PC-9 (cell line): ENCODE measurements at regions not wholly inside any gene's neighbourhood (a gene's known extent, or its start where the extent isn't known, plus 50 kb on each side); places are given as distances from the start of the nearest gene placed in this dataset.
A peak's percentile ranks its signal among the peaks of the same experiment; 100 is the strongest.

ENCODE experiments used
- BruUV-seq: library from RNA; stranded (reverse); fragments of 400-500 nt; replicated peaks from 2 replicates; lab custom pipeline; 2021; lab: Mats Ljungman, UMichigan
- CTCF ChIA-PET: fragments of 300-600 bp; sonication (Branson Sonifier 250); formaldehyde crosslinking; loops from one replicate; lab custom pipeline; 2022; ENCODE audit warnings: antibody characterized with exemption; lab: Charles Lee
- POLR2A ChIA-PET: fragments of 300-600 bp; sonication (Branson Sonifier 250); formaldehyde crosslinking; loops from one replicate; lab custom pipeline; 2022; ENCODE audit warnings: antibody characterized with exemption; ENCODE audit not compliant: unreplicated experiment; lab: Charles Lee
- DNase-seq, 2 experiments: peaks; one replicate each; pipeline versions ENCODE4 v3.0.0 to v3.0.0-alpha.2; 2015 to 2022; ENCODE audit warnings: mixed read lengths in 1 of 2
- H2AFZ ChIP-seq: fragments of 200-600 bp; sonication (generic); 2 replicates; pipeline ENCODE4 v1.8.1; 2017; ENCODE audit warnings: antibody characterized with exemption
- H3F3A ChIP-seq: fragments of 200-600 bp; sonication (generic); 2 replicates; pipeline ENCODE4 v1.8.1; 2017; ENCODE audit warnings: antibody characterized with exemption, mild to moderate bottlenecking, low read depth; ENCODE audit not compliant: insufficient read depth
- H3K27ac ChIP-seq: fragments of 200-600 bp; sonication (generic); 2 replicates; pipeline ENCODE4 v1.6.1; 2016; ENCODE audit warnings: mixed run types
- H3K27me3 ChIP-seq: fragments of 200-600 bp; sonication (generic); 2 replicates; pipeline ENCODE4 v1.6.1; 2016; ENCODE audit warnings: low read depth, mixed run types; ENCODE audit not compliant: insufficient read depth
- H3K36me3 ChIP-seq: fragments of 200-600 bp; sonication (generic); 2 replicates; pipeline ENCODE4 v1.6.1; 2016; ENCODE audit warnings: low read depth, mixed run types
- H3K4me1 ChIP-seq: fragments of 200-600 bp; sonication (generic); replicated peaks from 2 replicates; pipeline ENCODE4 v1.6.1; 2016; ENCODE audit warnings: mixed run types; ENCODE audit not compliant: insufficient read depth
- H3K4me2 ChIP-seq: fragments of 200-600 bp; sonication (generic); 2 replicates; pipeline ENCODE4 v1.6.1; 2017; ENCODE audit warnings: mixed run types
- H3K4me3 ChIP-seq: fragments of 200-600 bp; sonication (generic); 2 replicates; pipeline ENCODE4 v1.6.1; 2016; ENCODE audit warnings: mixed run types
- H3K79me2 ChIP-seq: fragments of 200-600 bp; sonication (generic); 2 replicates; pipeline ENCODE4 v1.6.1; 2017; ENCODE audit warnings: low read depth, mixed run types
- H3K9me2 ChIP-seq: fragments of 200-600 bp; sonication (generic); 2 replicates; pipeline ENCODE4 v1.8.1; 2017; ENCODE audit warnings: mild to moderate bottlenecking; ENCODE audit not compliant: insufficient read depth
- H3K9me3 ChIP-seq: fragments of 200-600 bp; sonication (generic); 2 replicates; pipeline ENCODE4 v1.8.1; 2016; ENCODE audit warnings: low read depth; ENCODE audit not compliant: insufficient read depth
- H4K20me1 ChIP-seq: fragments of 200-600 bp; sonication (generic); 2 replicates; pipeline ENCODE4 v1.8.1; 2017; ENCODE audit not compliant: insufficient read depth
- CTCF ChIP-seq: fragments of 200-600 bp; sonication (generic); conservative IDR thresholded peaks from 2 replicates; pipeline ENCODE4 v1.6.1; 2017; ENCODE audit warnings: mixed run types, antibody characterized with exemption, mild to moderate bottlenecking, moderate library complexity
- EZH2 ChIP-seq: fragments of 200-600 bp; sonication (generic); IDR thresholded peaks from 2 replicates; pipeline ENCODE4 v1.8.0; 2017; ENCODE audit warnings: antibody characterized with exemption, low read depth
- intact Hi-C: fragments of 100-400 bp; cut with micrococcal nuclease; formaldehyde crosslinking; loops from one replicate; pipeline ENCODE4 v1.10.0; 2022; ENCODE audit not compliant: unreplicated experiment

DNA sequence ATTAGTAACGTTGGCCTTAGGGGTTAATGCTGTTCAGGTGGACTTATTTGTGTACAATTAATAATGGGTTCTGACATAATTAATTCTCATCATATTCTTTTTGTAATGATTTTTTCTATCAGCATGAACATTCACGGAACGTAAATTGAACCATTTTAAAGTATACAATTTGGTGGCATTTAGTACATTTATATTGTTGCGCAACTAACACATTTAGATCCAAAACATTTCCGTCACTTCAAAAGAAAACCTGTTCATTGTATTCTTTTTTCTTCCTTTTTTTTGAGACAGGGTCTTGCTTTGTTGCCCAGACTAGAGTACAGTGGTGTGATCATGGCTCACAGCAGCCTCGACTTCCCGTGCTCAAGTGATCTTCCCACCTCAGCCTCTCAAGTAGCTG lies 65.8 kb downstream of the BOD1L2 start:
- Histone ChIP-seq H3K9me2 (no peaks in the 10 kb centered on the region), H3F3A (peaks cover 28% of the 10 kb centered on the region), H3K9me3 (no peaks in the 10 kb centered on the region), H4K20me1 (no peaks in the 10 kb centered on the region), H3K36me3 (no peaks in the 10 kb centered on the region), H3K27me3 (no peaks in the 10 kb centered on the region), H3K4me3 (no peak overlapping the region), H3K27ac (peak overlapping the region; percentile 95), H3K79me2 (no peaks in the 10 kb centered on the region), H3K4me2 (0 out of 2 replicates have a peak overlapping the region, but pooled peaks have one; percentile 61), H2AFZ (no peak overlapping the region), H3K4me1 (peaks cover 58% of the 10 kb centered on the region)
- no TSS peak for BruUV-seq
- CTCF ChIA-PET: no interaction called here
- TF ChIP-seq EZH2: no peak
- no peak for TF ChIP-seq CTCF
- POLR2A ChIA-PET: no interaction called here
- intact Hi-C loops: loop anchor here (10.0 kb wide), 1 partner anchor 222 kb away; the partner anchor contains the start of gene ONECUT2
- no peak for DNase-seq

DNA sequence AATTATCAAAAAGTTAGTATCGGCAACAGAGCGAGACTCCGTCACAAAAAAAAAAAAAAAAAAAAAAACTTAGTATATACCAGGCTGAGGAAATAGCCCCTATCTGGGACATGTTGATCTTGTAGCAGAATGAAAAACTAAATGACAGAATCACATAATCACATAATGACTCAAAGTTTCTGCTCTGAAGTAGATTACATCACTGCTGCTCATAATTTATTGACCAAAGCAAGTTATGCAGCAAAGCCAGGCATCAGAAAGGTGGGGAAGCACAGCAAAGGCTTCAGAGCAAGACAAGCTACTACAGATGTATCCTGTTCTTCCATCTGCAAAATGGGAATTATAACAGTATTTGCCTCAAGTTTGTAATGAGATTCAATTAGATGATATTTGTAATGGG lies 68.1 kb downstream of the BOD1L2 start:
- H3K36me3 ChIP-seq: no peaks in the 10 kb centered on the region
- ChIA-PET POLR2A (no interaction called here), CTCF (interaction anchor here (0.7 kb wide), 1 partner anchor 21 kb away, joined by 5 read pairs; no protein-coding TSS in a partner anchor)
- no peaks in the 10 kb centered on the region for H3K9me2 ChIP-seq
- no peak for TF ChIP-seq CTCF
- no peak for TF ChIP-seq EZH2
- H3K27me3 ChIP-seq: no peaks in the 10 kb centered on the region
- H3K27ac ChIP-seq: no peak overlapping the region
- peaks cover 24% of the 10 kb centered on the region for H3F3A ChIP-seq
- no peaks in the 10 kb centered on the region for H3K9me3 ChIP-seq
- H3K4me2 ChIP-seq: no peak overlapping the region
- no peak overlapping the region for H3K4me3 ChIP-seq
- no peak for DNase-seq
- BruUV-seq: no TSS peak
- H4K20me1 ChIP-seq: no peaks in the 10 kb centered on the region
- peaks cover 35% of the 10 kb centered on the region for H3K4me1 ChIP-seq
- intact Hi-C loops: loop anchor here (10.0 kb wide), 1 partner anchor 220 kb away; the partner anchor contains the start of gene ONECUT2
- H3K79me2 ChIP-seq: no peaks in the 10 kb centered on the region
- H2AFZ ChIP-seq: no peak overlapping the region

DNA sequence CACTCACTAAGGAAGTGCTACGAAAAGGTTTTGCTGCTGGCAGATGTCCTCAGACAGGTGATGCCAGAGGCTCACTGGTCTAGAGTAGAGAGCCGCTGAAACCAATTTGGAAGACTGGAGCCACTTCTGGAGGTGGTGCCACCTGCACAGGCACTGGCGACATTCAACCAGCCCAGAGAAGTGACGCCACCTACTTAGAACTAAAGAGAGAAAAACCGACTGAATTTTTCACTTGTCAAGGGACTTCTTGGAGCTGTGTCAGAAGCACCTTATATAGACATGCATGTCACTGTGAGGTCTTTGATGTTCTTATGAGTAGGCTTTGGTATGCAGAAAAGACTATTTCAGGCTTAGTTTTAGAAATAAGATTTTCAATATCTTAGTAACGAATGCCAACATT lies 71.4 kb downstream of the BOD1L2 start:
- DNase-seq: no peak
- H3K4me1 ChIP-seq: peaks cover 4% of the 10 kb centered on the region; the same call in 1 of the 2 replicates
- H2AFZ ChIP-seq: no peak overlapping the region
- intact Hi-C loops: loop anchor here (10.0 kb wide), 1 partner anchor 217 kb away; the partner anchor contains the start of gene ONECUT2
- no peak overlapping the region for H3K4me2 ChIP-seq
- BruUV-seq: no TSS peak
- no peaks in the 10 kb centered on the region for H3K9me2 ChIP-seq
- H3K27ac ChIP-seq: no peak overlapping the region
- H3K4me3 ChIP-seq: no peak overlapping the region
- ChIA-PET POLR2A (no interaction called here), CTCF (no interaction called here)
- no peaks in the 10 kb centered on the region for H3F3A ChIP-seq
- H3K27me3 ChIP-seq: no peaks in the 10 kb centered on the region
- no peaks in the 10 kb centered on the region for H3K36me3 ChIP-seq
- H3K79me2 ChIP-seq: no peaks in the 10 kb centered on the region
- TF ChIP-seq EZH2 (no peak), CTCF (no peak)
- no peaks in the 10 kb centered on the region for H3K9me3 ChIP-seq
- no peaks in the 10 kb centered on the region for H4K20me1 ChIP-seq
